HG03457 (cell line): ENCODE measurements at regions not wholly inside any gene's neighbourhood (a gene's known extent, or its start where the extent isn't known, plus 50 kb on each side); places are given as distances from the start of the nearest gene placed in this dataset.
A peak's percentile ranks its signal among the peaks of the same experiment; 100 is the strongest.

Experiments
- ATAC-seq: cut with Tn5 transposase; IDR thresholded peaks from one replicate; pipeline ENCODE4 v1.9.1; 2021; ENCODE audit warnings: moderate number of reproducible peaks; ENCODE audit not compliant: unreplicated experiment

DNA sequence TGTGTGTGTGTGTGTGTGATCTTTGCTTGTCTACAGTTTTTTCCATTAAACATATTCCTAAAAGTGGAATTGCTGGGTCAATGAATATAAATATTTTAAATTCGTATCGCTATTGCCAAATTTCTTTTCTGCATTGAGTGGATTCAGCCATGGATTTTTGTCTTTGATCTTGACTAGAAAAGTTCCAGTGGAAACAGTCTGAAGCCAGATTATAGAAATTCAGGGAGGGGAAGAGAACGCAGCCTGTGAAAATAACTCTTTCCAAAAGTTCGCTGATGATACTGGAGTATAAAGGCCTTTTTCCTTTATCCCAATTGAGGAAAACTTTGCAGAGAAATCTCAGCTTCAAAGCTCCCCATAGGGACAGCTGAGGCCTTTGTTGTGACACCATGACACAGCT lies 292.3 kb upstream of the CD180 start:
- no peak for ATAC-seq

DNA sequence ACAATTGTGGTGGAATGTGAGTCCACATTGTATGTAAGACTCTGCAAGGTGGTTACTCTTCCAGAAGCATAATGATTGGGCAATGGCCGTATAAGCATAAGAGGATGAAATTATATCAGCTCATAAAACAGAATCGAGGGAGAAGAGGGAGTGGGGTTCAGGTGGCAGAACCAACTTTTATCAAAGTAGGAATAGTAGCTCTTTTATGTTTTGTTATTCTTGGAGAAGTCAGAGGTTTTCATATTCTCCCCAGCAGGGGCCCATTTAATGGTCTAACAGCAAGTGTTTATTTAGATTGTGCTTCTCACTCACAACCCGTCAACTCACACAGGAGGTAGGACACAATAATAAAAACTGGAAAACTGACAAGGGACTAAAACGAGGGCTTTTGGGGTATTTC lies 291.3 kb upstream of the CD180 start:
- no peak for ATAC-seq

DNA sequence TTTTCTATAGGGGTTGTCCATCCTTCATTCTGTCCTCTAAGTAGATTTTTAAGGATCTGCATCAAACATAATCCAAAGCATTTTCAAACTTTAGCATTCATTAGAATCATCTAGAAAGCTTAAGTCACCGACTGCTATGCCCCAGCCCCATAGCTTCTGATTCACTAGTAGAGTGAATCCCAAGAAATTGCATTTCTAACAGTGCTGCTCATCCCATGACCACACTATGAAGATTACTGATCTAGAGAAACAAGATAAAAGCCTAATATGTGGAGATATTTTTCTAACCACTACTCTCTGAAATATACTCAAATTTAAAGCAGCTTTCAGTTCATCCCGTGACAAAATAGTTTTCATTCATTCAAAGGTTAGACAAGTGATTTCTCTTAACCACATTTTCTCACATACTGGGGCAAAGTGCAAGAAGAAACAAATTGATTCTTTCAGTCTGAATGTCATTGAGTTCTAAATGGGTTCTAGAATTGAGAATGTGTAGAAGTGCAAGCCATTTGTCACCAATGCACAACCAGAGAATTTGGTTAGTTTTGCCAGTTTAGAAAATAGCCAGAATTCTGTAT lies 286.9 kb upstream of the CD180 start:
- ATAC-seq = no peak

DNA sequence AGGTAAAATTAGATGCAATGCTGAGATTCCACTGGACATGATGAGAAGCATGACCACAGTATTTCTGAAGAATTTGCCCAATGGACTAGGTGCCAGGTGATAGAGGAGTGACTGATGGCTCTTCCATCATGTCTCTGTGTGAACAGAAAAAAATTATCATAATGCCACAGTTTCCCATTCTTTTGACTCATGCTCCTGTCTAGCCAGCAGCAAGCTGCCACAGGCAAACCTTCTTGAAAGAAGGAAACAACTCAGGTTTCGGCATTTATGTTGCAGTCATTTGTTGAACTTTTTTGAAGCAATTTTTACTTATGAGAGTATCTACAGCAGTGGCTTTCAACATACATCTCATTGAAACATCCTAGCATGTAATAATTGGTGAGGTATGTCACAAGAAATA lies 284.8 kb upstream of the CD180 start:
- ATAC-seq = no peak

DNA sequence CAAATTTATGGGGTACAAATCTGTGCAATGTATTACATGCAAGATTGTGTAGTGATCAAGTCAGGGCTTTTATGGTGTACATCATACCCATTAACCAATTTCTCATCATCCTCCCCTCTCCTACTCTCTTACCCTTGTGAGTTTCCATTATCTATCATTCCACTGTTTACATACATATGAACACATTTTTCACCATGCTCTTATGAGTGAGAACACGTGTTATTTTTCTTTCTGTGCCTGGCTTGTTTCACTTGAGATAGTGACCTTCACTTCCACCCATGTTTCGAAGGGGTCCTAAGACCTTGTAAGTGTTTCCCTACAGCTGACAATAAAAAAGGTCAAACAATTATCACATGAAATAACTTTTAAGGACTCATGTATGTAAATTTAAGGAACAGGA lies 281.7 kb upstream of the CD180 start:
- ATAC-seq = no peak

DNA sequence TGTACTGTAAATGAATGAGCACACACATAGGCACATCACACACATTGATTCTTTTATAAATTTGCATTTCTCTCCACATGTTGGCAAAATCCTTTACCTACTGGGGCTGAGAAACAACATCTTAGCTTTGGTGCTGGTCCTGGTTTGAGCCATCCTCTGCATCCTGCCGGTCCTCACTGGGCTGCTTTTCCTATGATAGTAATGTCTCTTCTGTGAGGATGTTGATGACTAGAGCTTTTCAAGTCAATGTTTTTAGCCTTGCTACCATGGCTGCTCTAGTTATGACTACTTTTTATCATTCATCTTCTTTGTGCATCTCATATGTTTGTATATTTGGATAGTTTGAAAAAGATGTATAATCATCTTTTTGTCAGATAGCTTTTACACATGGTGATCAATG lies 280.4 kb upstream of the CD180 start:
- no peak for ATAC-seq

DNA sequence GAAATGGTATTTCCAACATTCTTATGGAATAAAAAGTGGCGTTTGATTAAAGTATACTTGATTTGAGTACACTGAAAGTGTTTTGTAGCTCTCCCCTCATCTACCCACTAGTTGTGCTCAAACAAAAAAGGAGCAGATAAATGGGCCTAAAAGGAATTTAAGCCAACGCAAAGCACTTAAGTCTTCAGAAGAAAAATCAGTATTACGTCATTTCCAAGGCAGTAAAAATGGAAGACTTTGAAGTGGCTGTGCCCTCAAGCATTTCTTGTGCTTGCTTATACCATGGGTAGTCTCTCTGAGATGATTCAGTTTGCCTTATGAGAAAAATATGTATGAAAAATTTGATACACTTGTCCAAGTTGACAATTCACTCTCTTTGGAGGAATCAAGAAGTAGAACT lies 279.9 kb upstream of the CD180 start:
- ATAC-seq = no peak

DNA sequence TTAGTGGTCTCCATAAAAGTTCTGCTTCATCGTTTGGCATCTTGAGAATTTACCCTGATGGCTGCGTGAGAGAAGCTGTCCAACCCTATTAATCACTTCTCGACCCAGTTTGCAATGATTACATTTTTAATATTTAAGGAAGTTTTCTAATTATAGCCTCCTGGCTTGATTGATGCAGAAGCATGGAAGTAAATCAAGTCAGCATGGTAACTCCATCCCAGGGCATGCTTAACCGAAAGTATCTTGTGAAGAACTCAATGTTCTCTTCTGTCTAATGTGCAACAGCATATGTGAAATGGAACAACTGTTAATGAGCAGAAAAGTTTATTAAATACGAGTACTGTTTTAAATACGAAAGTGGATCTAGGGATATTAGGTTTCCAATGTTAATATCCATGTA lies 278.9 kb upstream of the CD180 start:
- no peak for ATAC-seq

DNA sequence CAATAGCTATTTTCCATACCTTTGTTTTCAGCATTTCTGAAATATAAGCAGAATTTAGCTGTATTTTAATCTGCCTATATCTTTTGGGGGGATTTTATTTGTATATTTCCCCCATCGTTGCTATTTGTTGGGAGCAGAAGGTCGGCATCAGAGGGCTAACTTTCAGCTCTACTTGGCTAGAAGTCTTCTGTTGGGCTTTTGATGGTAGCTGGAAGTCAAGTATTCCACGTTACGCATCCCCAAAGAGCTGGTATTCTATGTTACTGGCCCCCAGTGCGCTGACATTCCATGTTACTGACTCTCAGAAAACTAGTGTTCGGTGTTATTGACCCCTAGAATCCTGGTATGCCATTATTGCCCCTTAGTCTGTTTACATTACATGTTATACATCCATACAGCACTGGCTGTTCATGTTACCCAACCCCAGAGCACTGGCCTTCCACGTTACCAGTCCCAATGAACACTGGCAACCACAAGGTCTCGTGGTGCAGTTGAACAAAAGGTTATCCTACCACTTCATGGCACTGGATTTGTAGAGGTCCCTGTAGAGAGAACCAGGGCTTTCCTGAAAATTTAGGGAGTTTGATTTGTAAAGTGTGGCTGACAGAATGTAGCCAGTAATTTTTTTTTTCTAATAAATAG lies 278.1 kb upstream of the CD180 start:
- ATAC-seq = no peak

DNA sequence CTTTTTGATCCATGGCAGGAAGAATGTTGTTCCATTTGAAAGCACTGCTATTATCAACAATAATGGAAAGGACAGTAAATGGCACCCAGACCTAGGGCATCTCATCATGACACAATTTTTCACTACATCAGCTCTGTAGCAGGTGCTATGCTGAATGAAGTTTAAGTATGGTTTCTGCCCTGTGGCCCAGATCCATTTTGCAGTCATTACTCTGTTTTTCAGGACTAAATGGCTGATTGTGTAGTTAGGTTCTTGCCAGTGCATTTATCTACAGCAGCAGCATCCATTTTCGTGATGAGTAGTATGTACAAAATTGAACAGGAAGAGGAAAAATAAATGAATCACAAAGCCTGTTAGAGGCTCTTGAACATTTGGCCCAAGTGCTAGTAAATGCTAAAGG lies 270.5 kb upstream of the CD180 start:
- ATAC-seq = no peak

DNA sequence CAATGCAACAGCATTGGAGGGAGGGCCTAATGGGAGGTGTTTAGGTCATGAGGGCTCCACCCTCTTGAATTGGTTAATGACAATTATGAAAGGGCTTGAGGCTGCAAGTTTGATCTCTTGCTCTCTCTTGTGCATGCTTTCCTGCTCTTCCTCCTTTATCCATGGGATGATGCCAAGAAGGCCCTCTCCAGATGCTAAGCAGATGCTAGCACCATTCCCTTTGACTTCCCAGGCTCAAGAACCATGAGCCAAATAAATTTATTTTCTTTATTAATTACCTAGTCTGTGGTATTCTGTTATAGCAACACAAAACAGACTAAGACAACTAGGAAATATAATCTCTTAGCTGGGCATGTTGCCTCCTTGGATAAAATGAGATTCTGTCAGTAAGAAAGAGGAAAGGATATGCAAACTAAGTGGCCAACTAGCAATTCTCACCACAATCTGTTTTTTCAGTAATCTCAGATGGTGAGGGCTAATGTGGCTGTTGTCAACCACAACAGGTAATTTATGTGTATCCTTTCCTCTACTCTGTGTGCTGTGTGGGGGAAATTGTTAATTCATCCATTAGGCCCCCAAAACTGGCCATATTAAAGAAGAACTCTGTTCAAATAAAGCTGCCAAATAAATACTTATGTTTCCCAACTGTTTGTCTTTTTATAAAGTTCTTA lies 269.1 kb upstream of the CD180 start:
- peak; percentile 63 for ATAC-seq

DNA sequence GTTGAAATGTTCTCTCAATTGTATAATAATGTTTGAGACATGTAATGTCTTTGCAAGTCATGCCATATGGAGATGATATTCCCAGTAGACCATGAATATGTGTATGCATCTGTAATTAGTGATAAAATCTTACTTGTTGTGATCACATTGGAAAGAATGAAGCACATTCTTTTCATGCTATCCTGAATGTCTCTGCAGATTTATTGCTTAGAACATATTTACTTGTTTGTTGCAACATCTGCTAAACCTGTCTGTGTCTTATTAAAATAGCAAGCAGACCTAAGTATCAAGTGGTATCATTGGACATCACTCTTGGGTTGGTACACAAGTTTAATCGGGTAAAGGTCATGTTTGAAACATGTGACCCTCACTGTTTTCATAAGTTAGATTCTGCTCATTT lies 265.5 kb upstream of the CD180 start:
- ATAC-seq = no peak

DNA sequence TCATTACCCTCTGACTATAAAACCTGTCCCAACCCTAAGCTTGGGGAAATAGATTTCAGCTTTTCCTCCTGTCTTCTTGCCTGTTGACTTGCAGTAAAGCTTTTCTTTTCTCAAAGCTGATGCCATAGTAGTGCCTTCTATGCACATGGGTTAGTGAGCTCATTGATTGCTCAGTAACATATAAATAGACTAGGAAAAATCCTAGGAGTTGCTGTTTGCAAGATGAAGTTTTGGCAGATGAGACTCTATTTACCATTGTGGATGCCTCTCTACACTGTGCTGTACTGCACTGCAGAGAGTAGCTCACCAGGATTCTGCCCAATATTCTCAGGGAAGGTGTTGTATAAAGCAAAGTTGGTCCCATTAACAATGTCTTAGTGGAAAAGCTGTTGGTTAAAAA lies 262.7 kb upstream of the CD180 start:
- no peak for ATAC-seq

DNA sequence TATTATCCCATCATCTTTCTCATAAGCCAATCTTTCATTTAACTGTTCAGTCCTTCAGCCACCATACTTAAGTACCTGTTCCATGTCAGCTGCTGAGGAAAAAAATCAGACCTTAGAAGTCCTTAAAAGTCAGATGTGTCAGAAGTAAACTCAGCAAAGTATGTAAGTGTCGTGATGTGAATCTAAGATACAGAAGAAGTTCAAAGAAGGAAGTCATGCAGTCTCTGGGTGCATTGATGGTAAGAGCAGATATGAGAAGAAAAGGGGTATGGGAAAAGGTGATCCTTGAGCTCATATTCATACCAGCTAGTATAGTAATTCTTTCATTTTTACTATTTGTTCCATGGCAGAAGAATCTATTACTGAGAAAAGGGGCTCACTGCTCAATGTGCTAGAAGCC lies 259.4 kb upstream of the CD180 start:
- ATAC-seq = no peak

DNA sequence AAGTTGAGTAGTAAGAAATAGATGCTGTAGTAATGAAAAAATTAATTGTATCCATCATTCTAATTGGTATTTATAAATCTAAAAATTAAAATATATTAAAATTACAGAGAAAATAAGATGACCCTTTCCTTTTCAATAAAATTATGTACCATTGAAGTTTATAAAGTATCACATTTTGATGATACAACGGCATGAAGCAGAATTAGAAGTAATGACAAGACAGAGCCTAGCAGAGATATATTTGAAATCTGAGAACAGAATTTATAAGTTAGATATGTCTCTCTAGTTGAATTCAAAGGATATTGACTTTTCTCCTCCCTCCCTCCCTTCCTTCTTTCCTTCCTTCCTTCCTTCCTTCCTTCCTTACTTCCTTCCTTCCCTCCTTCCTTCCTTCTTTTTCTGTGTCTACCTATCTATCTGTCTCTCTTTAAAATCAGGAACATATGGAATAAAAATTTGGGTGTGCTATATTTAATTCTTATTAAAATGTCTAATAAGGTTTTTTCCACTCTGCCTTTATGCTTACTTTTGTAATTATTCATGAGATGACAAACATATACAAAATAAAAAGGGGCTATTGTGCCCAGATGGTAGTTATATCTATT lies 258.5 kb upstream of the CD180 start:
- ATAC-seq = no peak

DNA sequence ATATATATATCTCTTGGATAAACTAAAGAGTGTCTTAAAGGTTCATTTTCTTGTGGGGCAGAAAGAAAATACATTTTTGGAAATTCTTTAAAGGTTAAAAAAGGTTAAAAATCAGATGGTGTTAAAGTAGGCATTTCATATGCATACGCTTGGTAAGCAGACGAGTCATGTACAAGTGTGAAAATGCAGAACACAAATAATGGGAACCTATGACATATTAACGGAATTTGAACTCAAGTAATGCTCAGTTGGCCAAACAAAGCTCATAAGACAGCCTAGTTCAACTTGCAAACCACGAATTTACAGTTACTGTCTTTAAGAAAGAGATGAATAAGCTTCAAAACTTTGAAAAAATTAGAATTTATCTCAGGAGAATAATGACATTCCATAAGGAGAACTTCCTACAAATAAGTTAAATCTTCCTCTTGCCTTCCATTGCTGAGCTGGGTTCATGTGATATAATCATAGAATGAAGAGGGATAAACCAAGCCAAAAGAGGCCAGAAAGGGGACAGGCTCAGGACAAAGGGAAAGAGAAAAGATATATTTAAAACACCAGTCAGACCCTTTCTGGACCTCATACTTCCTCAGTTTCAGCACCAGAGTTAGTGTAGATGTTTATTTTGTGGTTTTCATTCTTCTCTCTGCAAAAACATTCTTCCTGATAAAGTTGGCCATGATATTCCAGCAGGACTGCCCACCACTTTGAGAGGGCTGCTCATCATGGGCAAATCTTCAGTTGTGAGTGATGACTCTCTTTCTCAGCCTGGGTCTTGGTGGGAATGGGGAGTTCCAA lies 256.7 kb upstream of the CD180 start:
- ATAC-seq = no peak

DNA sequence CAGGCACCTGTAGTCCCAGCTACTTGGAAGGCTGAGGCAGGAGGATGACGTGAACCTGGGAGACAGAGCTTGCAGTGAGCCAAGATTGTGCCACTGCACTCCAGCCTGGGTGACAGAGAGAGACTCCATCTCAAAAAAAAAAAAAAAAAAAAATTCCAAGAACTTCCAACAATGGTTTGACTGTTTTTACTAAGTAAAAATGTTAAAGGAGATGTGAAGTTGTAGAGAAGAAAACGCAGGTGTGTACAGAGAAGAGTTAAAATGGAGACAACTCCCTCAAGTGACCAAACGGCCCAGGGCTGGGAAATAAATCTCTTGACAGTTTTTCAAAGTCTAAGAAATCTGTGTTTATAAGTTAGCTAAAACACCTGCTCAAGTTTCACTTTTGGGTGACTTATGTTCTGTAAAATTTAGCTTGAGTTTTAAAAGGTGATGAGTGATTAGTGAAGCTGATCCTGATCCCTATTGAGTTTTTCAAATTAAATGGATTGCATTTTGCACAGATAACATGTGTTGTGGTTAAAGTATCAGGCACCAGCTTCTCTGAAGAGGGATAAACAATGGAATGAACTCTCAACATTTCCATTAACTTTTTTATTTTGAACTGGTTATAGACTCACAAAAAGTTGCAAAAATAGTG lies 255.2 kb upstream of the CD180 start:
- no peak for ATAC-seq

DNA sequence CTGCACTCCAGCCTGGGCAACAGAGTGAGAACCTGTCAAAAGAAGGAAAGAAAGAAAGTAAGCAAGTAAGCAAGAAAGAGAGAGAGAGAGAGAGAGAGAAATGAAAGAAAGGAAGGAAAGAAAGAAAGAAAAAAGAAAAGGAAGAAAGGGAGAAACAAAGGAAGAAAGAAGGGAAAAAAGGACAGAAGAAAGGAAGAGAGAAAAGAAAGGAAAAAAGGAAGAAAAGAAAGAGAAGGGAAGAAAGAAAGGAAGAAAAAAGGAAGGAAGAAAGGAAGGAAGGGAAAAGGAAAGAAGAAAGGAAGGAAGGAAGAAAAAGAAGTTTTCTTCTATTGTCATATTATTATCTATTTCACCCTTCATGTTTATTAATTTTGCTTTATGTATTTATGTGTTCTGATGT lies 251.1 kb upstream of the CD180 start:
- ATAC-seq = no peak

DNA sequence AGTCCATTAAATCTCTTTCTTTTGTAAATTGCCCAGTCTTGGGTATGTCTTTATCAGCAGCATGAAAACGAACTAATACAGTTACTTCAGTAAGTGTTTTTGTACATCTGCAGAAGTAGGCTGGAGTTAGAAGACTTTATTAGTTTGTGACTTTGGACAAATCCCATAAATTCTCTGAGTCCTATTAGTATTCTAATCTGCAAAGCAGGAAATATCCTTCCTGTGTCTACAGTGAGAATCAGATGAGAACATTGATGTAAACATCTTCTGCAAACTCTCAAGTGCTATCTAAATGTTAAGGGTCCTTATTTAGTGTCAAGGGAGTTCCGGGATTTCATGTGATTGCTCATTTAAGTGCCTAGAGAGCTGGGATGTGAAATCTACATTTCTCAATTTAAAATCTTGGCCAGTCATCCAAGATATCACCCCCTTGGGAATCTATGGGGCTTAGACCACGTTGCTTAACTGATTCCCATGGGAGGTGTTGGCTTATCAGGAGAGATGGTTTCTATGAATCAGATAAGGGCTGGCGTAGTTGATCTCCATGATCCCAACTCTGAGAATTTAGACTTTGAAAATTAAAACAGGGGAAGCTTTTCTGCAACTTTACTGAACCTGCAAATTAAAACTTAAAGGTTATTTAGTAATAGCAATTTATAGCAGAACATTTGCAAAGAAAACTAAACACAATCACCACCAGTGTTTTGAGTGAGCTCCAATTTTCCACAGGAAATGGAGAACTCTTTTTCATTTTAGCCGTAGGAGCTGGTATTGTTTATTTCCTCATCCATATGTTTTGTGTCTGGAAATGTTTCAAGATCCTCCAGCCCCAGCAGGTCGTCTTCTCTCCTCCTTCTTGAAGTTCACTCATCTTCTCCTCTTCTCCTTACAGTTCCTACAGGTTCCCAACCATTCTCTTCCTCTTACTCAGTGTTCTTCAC lies 241.6 kb upstream of the CD180 start:
- ATAC-seq = no peak

DNA sequence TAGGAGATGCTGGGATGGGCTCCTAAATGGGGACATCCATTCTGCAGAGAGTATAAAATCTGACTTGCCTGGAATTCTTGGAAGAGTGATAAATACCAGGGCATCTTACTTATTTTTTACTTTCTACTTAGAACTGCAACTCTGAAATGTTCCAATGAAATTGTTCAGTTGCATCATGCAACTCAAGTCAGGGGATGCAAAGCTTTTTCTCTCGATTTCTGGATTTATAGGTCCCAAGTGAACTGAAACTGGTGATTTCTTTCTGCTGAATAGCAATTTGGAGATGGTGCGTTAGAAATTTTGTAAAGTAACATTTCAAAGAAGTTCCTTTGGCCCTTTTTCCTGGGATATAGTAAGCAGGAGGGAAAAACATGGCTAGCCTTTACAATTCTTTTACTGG lies 238.4 kb upstream of the CD180 start:
- no peak for ATAC-seq
